DOHH2 (cell line): ENCODE measurements at regions not wholly inside any gene's neighbourhood (a gene's known extent, or its start where the extent isn't known, plus 50 kb on each side); places are given as distances from the start of the nearest gene placed in this dataset.

Experiments used
- H3F3A ChIP-seq: fragments of 200-600 bp; sonication (generic), shearing (Covaris generic); 2 replicates; pipeline ENCODE4 v1.6.0; 2016; ENCODE audit warnings: antibody characterized with exemption, mild to moderate bottlenecking; ENCODE audit not compliant: control insufficient read depth, insufficient read depth
- H3K27ac ChIP-seq: fragments of 200-600 bp; sonication (generic); 2 replicates; pipeline ENCODE4 v1.5.1; 2014; ENCODE audit warnings: low read depth, mild to moderate bottlenecking, low read length, moderate library complexity
- H3K27me3 ChIP-seq: fragments of 200-600 bp; sonication (generic); 2 replicates; pipeline ENCODE4 v1.6.1; 2014; ENCODE audit warnings: mild to moderate bottlenecking, low read length, mixed read lengths; ENCODE audit not compliant: control insufficient read depth
- H3K36me3 ChIP-seq: fragments of 200-600 bp; sonication (generic); 2 replicates; pipeline ENCODE4 v1.6.1; 2014; ENCODE audit warnings: mild to moderate bottlenecking, low read length, moderate library complexity, mixed read lengths; ENCODE audit not compliant: control insufficient read depth
- H3K4me1 ChIP-seq: fragments of 200-600 bp; sonication (generic); 2 replicates; pipeline ENCODE4 v1.6.1; 2014; ENCODE audit warnings: mild to moderate bottlenecking, low read length, mixed read lengths; ENCODE audit not compliant: control insufficient read depth
- H3K4me2 ChIP-seq: fragments of 200-600 bp; sonication (generic); 2 replicates; pipeline ENCODE4 v1.6.0; 2014; ENCODE audit warnings: mild to moderate bottlenecking, low read length, moderate library complexity
- H3K4me3 ChIP-seq: fragments of 200-600 bp; sonication (generic); 2 replicates; pipeline ENCODE4 v1.5.1; 2014; ENCODE audit warnings: mild to moderate bottlenecking, low read length, mixed read lengths
- H3K79me2 ChIP-seq: fragments of 200-600 bp; sonication (generic); 2 replicates; pipeline ENCODE4 v1.6.1; 2014; ENCODE audit warnings: mild to moderate bottlenecking, low read length, mixed read lengths; ENCODE audit not compliant: control insufficient read depth
- H3K9me2 ChIP-seq: fragments of 200-600 bp; sonication (generic); replicated peaks from 2 replicates; pipeline ENCODE4 v1.6.1; 2014; ENCODE audit warnings: mild to moderate bottlenecking, low read length, mixed read lengths; ENCODE audit not compliant: control insufficient read depth
- H3K9me3 ChIP-seq: fragments of 200-600 bp; sonication (generic); 2 replicates; pipeline ENCODE4 v1.6.1; 2014; ENCODE audit warnings: antibody characterized with exemption, low read length, mixed read lengths; ENCODE audit not compliant: control insufficient read depth, insufficient read depth
- H4K20me1 ChIP-seq: fragments of 200-600 bp; sonication (generic); 2 replicates; pipeline ENCODE4 v1.6.0; 2014; ENCODE audit warnings: low read depth, mild to moderate bottlenecking, antibody characterized with exemption, low read length, moderate library complexity; ENCODE audit not compliant: control insufficient read depth, insufficient read depth
- CTCF ChIP-seq: fragments of 200-600 bp; sonication (generic); IDR thresholded peaks from one replicate; pipeline ENCODE4 v1.5.1; 2014; ENCODE audit warnings: antibody characterized with exemption, mild to moderate bottlenecking, low read depth, low read length; ENCODE audit not compliant: poor library complexity, severe bottlenecking
- EZH2phosphoT487 ChIP-seq: fragments of 200-600 bp; sonication (generic); IDR thresholded peaks from 2 replicates; pipeline ENCODE4 v1.6.1; 2017; ENCODE audit warnings: borderline replicate concordance, mild to moderate bottlenecking, antibody characterized with exemption, low read length, moderate library complexity, mixed read lengths

- H3K4me1 ChIP-seq = no peaks in the 10 kb centered on the region
- H3K27ac ChIP-seq = no peak overlapping the region
- no peaks in the 10 kb centered on the region for H4K20me1 ChIP-seq
- no peaks in the 10 kb centered on the region for H3F3A ChIP-seq
- no peak overlapping the region for H3K4me2 ChIP-seq
- no peak for TF ChIP-seq EZH2phosphoT487
- no peak for TF ChIP-seq CTCF
- H3K36me3 ChIP-seq = no peaks in the 10 kb centered on the region
- no peaks in the 10 kb centered on the region for H3K9me3 ChIP-seq
- no peaks in the 10 kb centered on the region for H3K79me2 ChIP-seq
- no peak overlapping the region for H3K4me3 ChIP-seq
- no peaks in the 10 kb centered on the region for H3K9me2 ChIP-seq
- peaks cover 5% of the 10 kb centered on the region; the same call in 1 of the 2 replicates for H3K27me3 ChIP-seq
Observed at GRCh38 chr12:106001837-106002218, 136.9 kb downstream of the NUAK1 start.

- Histone ChIP-seq H3K36me3 (no peaks in the 10 kb centered on the region), H3K79me2 (no peaks in the 10 kb centered on the region), H3F3A (no peaks in the 10 kb centered on the region), H3K4me3 (no peak overlapping the region), H3K9me3 (no peaks in the 10 kb centered on the region), H3K27ac (no peak overlapping the region), H3K4me2 (no peak overlapping the region), H4K20me1 (no peaks in the 10 kb centered on the region), H3K27me3 (peaks cover 5% of the 10 kb centered on the region; the same call in 1 of the 2 replicates), H3K9me2 (no peaks in the 10 kb centered on the region), H3K4me1 (no peaks in the 10 kb centered on the region)
- TF ChIP-seq EZH2phosphoT487 (no peak), CTCF (no peak)
Observed at GRCh38 chr12:106003297-106003696, 135.5 kb downstream of the NUAK1 start.

GRCh38 chr12:106004289-106004688 is 134.5 kb downstream of the NUAK1 start:
- no peaks in the 10 kb centered on the region for H3K9me2 ChIP-seq
- no peaks in the 10 kb centered on the region for H3K79me2 ChIP-seq
- no peak overlapping the region for H3K27ac ChIP-seq
- H4K20me1 ChIP-seq = no peaks in the 10 kb centered on the region
- no peaks in the 10 kb centered on the region for H3K4me1 ChIP-seq
- H3K36me3 ChIP-seq = no peaks in the 10 kb centered on the region
- TF ChIP-seq EZH2phosphoT487 (no peak), CTCF (no peak)
- no peak overlapping the region for H3K4me2 ChIP-seq
- H3K4me3 ChIP-seq = no peak overlapping the region
- H3K9me3 ChIP-seq = no peaks in the 10 kb centered on the region
- H3F3A ChIP-seq = no peaks in the 10 kb centered on the region
- peaks cover 3% of the 10 kb centered on the region; the same call in 1 of the 2 replicates for H3K27me3 ChIP-seq
